Superior temporal gyrus (tissue), 1 donor: ENCODE measurements at regions not wholly inside any gene's neighbourhood (a gene's known extent, or its start where the extent isn't known, plus 50 kb on each side); places are given as distances from the start of the nearest gene placed in this dataset.
"Not testable (repeated sequence)": the region's sequence is repeated elsewhere in the genome, so short reads cannot be mapped to it uniquely, and the experiment has no call there.

ENCODE experiments used
- DNase-seq: peaks from one replicate; pipeline ENCODE4 v3.0.0-alpha.2; 2016; ENCODE audit errors: extremely low spot score

GRCh38 chr5:45057564-45057963 is 248.8 kb downstream of the MRPS30 start:
- no peak for DNase-seq

GRCh38 chr5:45060724-45061123 is 252.0 kb downstream of the MRPS30 start:
- no peak for DNase-seq

- no peak for DNase-seq
Observed at GRCh38 chr5:45062044-45062443, 253.3 kb downstream of the MRPS30 start.

- no peak for DNase-seq
Observed at GRCh38 chr5:45081082-45081481, 272.3 kb downstream of the MRPS30 start.

- no peak for DNase-seq
Observed at GRCh38 chr5:45089870-45090269, 281.1 kb downstream of the MRPS30 start.

GRCh38 chr5:45093377-45093776 is 284.6 kb downstream of the MRPS30 start:
- DNase-seq, result no peak

GRCh38 chr5:45094876-45095440 is 286.2 kb downstream of the MRPS30 start:
- no peak for DNase-seq

GRCh38 chr5:45098483-45098882 is 289.7 kb downstream of the MRPS30 start:
- no peak for DNase-seq

- DNase-seq, result no peak
Observed at GRCh38 chr5:45101146-45101545, 292.4 kb downstream of the MRPS30 start.

- DNase-seq, result no peak
Observed at GRCh38 chr5:45105491-45105994, 296.8 kb downstream of the MRPS30 start.

- no peak for DNase-seq
Observed at GRCh38 chr5:45109062-45109461, 300.3 kb downstream of the MRPS30 start.

- no peak for DNase-seq
Observed at GRCh38 chr5:45109636-45110035, 300.9 kb downstream of the MRPS30 start.

- no peak for DNase-seq
Observed at GRCh38 chr5:45110399-45110798, 301.7 kb downstream of the MRPS30 start.

GRCh38 chr5:45113726-45114125 is 305.0 kb downstream of the MRPS30 start:
- DNase-seq, result no peak

GRCh38 chr5:45132972-45133371 is 324.2 kb downstream of the MRPS30 start:
- no peak for DNase-seq

GRCh38 chr5:45162974-45163373 is 354.2 kb downstream of the MRPS30 start:
- no peak for DNase-seq

GRCh38 chr5:45171563-45171962 is 362.8 kb downstream of the MRPS30 start:
- DNase-seq, result no peak

- not testable (repeated sequence) for DNase-seq
Observed at GRCh38 chr5:45172634-45173033, 363.9 kb downstream of the MRPS30 start.

- no peak for DNase-seq
Observed at GRCh38 chr5:45179686-45180085, 370.9 kb downstream of the MRPS30 start.

- DNase-seq, result no peak
Observed at GRCh38 chr5:45189042-45189441, 380.3 kb downstream of the MRPS30 start.

GRCh38 chr5:45189481-45189880 is 380.7 kb downstream of the MRPS30 start:
- no peak for DNase-seq

- DNase-seq, result no peak
Observed at GRCh38 chr5:45195026-45195425, 386.3 kb downstream of the MRPS30 start.
